Activated naive CD4-positive, alpha-beta T cell treated with anti-CD3 and anti-CD28 coated beads, Interleukin-2, amount 50 U/mL, for 24 hours (primary cell): ENCODE measurements at regions not wholly inside any gene's neighbourhood (a gene's known extent, or its start where the extent isn't known, plus 50 kb on each side); places are given as distances from the start of the nearest gene placed in this dataset.

ENCODE experiments used
- H3K27ac Mint-ChIP-seq: one replicate; pipeline ENCODE4 v1.8.0; 2021; ENCODE audit warnings: mild to moderate bottlenecking, mixed read lengths
- H3K27me3 Mint-ChIP-seq: one replicate; pipeline ENCODE4 v1.8.0; 2021; ENCODE audit warnings: mixed read lengths
- H3K36me3 Mint-ChIP-seq: one replicate; pipeline ENCODE4 v1.8.0; 2021; ENCODE audit warnings: mixed read lengths
- H3K4me1 Mint-ChIP-seq: one replicate; pipeline ENCODE4 v1.8.0; 2021; ENCODE audit warnings: mixed read lengths
- H3K4me3 Mint-ChIP-seq: one replicate; pipeline ENCODE4 v1.8.0; 2021; ENCODE audit warnings: mild to moderate bottlenecking, mixed read lengths
- H3K9me3 Mint-ChIP-seq: one replicate; pipeline ENCODE4 v1.8.0; 2021; ENCODE audit warnings: mixed read lengths

DNA sequence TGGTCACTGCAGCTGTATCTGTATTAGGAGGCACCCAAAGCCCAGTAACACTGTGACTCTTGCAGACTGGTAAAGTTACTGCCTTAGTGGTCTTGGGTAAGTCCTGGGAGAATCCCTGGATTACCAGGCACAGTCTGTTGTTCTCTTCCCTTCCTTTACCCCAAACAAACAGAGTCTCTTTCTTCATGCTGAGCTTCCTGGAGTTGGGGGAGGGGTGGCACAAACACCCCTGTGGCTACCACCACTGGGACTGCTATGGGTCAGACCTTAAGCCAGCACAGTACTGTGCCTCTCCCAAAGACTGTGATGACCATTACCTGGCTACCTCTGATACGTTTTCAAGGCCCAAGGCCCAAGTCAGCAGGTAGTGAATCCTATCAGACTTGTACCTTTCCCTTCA, 59.9 kb upstream of the FAM3C start:
- Mint-ChIP-seq H3K4me3 (no peak overlapping the region), H3K9me3 (no peaks in the 10 kb centered on the region), H3K27me3 (peaks cover 2% of the 10 kb centered on the region), H3K27ac (no peak overlapping the region), H3K4me1 (no peaks in the 10 kb centered on the region), H3K36me3 (peaks cover 3% of the 10 kb centered on the region)

DNA sequence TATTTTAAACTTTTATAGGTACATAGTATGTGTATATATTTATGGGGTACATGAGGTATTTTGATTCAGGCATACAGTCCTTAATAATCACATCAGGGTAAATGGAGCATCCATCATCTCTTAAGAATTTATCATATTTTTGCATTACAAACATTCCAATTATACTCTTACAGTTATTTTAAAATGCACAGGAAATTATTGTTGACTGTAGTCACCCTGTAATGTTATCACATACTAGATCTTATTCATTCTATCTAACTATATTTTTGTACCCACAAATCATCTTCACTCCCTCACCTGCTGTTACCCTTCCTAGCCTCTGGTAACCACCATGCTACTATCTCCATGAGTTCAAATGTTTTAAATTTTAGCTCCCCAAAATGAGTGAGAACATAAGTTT, 56.3 kb upstream of the FAM3C start:
- Mint-ChIP-seq H3K27ac (no peak overlapping the region), H3K4me1 (no peaks in the 10 kb centered on the region), H3K9me3 (no peaks in the 10 kb centered on the region), H3K4me3 (no peak overlapping the region), H3K36me3 (peaks cover 1% of the 10 kb centered on the region), H3K27me3 (no peaks in the 10 kb centered on the region)

DNA sequence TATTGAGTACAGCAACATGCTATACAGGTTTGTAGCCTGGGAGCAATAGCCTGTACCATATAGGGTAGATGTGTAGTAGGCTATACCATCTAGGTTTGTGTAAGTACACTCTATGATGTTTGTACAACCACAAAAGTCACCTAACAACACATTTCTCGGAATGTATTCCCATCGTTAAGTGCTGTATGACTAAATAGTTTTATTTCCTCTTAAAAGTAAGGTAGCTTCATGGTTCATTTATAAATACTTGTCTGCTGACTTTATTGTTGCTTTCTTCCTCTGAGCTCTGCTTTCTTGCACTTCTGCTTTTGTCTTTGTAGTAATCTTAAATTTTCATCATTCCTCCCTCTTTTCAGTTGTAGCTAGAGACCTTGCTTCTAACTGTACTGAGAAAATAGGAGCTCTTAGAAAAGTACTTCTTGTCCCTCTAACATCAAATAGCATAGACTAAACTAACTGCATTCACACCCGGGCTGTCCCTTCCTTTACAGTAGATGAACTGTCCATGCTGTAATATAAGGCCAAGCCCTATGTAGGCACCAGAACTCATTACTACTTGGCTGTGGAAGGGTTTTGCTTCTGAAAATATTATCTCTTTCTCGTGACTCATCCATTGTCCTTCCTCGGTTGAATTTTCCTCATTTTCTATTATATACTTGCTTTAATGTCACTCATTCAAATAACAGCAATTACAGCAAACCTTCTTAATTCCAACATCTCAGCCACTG, 55.4 kb upstream of the FAM3C start:
- Mint-ChIP-seq H3K4me3 (no peak overlapping the region), H3K36me3 (peaks cover 1% of the 10 kb centered on the region), H3K27me3 (no peaks in the 10 kb centered on the region), H3K4me1 (no peaks in the 10 kb centered on the region), H3K9me3 (no peaks in the 10 kb centered on the region), H3K27ac (no peak overlapping the region)

DNA sequence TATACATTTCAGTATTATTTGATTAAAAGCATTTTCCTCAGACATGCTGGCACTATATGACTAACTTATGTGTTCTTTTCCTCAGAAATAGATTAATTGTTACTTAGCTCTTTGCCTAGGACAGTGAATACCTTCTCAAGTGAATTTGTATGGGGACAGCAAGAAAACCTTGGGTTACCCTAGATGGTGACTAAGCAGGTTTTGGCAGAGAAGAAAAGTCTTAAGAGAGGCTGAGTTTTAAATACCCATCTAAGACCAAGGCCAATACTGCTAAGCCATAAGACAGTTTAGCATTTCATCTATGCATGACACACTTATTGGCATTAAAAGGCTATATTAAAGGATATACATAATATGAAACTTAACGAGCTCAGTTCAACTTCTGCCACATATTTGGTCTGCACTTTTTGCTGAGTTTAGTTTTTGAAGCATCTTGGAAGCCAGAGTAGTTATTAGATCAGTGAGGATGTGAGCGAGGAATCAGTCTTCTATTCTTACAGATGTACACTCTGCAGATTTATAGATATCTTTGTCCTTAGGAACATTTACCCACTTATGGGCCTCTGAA, 54.6 kb upstream of the FAM3C start:
- Mint-ChIP-seq H3K36me3 (peaks cover 1% of the 10 kb centered on the region), H3K4me1 (no peaks in the 10 kb centered on the region), H3K9me3 (no peaks in the 10 kb centered on the region), H3K27me3 (no peaks in the 10 kb centered on the region), H3K4me3 (no peak overlapping the region), H3K27ac (no peak overlapping the region)

DNA sequence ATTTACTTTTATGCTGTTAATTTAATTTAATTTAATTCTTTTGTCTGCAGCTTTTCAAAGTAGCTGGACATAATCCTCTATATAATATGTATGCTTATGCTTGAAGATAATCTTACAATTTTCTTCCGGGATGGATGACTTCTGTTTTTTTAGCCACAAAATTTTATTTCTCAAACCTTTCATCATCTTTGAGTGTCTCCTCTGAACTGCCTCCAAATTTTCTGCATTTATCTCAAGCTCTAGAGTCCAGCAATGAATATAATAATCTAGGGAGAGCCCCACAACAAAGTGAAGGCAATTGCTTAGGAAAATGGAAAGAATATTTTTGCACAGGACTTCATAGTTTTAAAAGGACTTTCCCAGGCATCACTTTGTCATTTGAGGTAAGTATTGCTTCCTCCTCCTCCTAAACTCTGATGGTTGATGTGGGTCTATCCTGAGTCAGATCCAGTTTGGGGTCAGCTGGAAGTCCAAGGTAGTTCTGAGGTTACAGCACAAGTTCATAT, 53.7 kb upstream of the FAM3C start:
- Mint-ChIP-seq H3K4me3 (no peak overlapping the region), H3K27ac (no peak overlapping the region), H3K36me3 (peaks cover 1% of the 10 kb centered on the region), H3K9me3 (no peaks in the 10 kb centered on the region), H3K27me3 (no peaks in the 10 kb centered on the region), H3K4me1 (no peaks in the 10 kb centered on the region)

DNA sequence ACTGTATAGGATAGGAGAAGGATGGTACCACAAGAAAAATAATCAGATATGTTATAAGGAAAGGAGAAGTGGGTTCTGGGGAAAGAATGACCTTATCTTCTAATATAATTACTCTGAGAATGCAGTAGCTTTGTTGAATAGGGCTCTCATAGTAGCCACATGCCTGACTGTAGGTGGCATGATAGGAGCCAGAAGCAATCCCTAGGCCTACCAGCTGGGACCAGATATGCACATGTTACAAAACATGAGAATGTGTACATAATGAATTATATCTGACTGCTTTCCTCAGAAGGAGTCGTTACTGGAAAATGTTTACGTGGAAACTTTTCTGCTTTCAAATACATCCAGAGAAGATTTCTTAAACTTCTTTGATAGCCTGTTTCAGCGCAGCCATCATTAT, 53.2 kb upstream of the FAM3C start:
- Mint-ChIP-seq H3K4me3 (no peak overlapping the region), H3K9me3 (no peaks in the 10 kb centered on the region), H3K4me1 (no peaks in the 10 kb centered on the region), H3K36me3 (peaks cover 1% of the 10 kb centered on the region), H3K27me3 (no peaks in the 10 kb centered on the region), H3K27ac (no peak overlapping the region)

DNA sequence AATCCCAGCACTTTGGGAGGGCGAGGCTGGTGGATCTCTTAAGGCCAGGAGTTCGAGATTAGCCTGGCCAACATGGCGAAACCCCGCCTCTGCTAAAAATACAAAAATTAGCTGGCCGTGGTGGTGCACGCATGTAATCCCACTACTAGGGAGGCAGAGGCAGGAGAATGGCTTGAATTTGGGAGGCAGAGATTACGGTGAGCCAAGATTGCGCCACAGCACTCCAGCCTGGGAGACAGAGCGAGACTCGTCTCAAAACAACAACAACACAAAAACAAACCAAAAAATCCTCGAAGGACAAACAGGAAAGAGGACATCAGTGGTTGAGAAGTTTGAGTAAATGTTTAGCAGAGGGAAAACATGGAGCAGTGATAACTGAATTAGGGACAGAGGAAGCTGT, 52.3 kb upstream of the FAM3C start:
- no peak overlapping the region for H3K4me3 Mint-ChIP-seq
- peaks cover under 1% of the 10 kb centered on the region for H3K36me3 Mint-ChIP-seq
- no peak overlapping the region for H3K27ac Mint-ChIP-seq
- H3K27me3 Mint-ChIP-seq, result no peaks in the 10 kb centered on the region
- no peaks in the 10 kb centered on the region for H3K4me1 Mint-ChIP-seq
- no peaks in the 10 kb centered on the region for H3K9me3 Mint-ChIP-seq

DNA sequence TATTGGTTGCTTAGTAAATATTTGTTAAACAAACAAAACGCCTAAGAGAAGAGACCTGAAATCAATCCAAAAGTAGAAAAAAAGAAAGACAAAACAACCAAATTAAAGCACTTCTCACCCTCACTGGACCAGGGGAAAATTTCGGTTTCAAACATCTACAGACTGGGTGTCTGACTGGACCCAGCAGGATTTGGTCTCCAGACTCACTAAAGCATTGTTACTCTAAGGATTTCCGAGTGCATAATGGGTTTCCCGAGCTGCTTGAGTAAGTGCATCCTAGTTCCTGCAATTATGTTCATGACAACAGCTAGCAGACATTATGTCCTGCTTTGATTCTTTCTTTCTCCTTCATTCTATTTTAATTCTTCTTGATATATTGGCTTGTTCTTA, 51.8 kb upstream of the FAM3C start:
- Mint-ChIP-seq H3K4me3 (no peak overlapping the region), H3K4me1 (no peaks in the 10 kb centered on the region), H3K36me3 (no peaks in the 10 kb centered on the region), H3K27me3 (no peaks in the 10 kb centered on the region), H3K9me3 (no peaks in the 10 kb centered on the region), H3K27ac (no peak overlapping the region)

DNA sequence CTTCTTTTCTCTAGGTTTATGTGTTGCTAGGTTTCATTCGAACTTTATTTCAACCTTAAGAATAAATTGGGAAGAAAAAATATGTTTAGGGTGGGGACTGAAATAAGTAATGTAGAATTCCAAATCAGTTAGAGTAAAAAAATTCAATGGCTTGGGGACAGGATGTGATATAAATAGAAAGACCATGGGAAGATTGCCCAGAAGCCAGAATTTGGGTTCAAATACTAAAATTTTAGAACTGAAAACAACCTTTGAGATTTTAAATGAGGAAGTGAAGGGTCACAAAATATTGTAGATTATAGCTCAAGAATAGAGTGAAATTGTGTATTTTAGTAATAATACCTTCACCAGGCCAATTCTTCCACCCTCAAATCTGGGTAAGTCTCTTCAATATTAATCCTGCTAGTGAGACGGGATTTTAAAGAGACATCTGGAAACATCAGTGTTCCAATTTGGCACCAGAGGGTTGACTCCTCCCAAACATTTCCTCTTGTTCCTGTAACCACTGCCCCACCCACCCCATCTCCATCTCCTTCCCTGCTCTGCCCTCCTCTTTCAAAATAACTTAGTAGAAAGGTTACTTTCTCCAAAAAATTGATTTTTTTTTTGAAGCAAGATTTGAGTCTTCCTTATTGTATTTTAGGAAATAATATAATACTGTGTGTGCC, 51.3 kb upstream of the FAM3C start:
- Mint-ChIP-seq H3K4me3 (no peak overlapping the region), H3K4me1 (peaks cover 4% of the 10 kb centered on the region), H3K27ac (no peak overlapping the region), H3K36me3 (no peaks in the 10 kb centered on the region), H3K27me3 (no peaks in the 10 kb centered on the region), H3K9me3 (no peaks in the 10 kb centered on the region)

DNA sequence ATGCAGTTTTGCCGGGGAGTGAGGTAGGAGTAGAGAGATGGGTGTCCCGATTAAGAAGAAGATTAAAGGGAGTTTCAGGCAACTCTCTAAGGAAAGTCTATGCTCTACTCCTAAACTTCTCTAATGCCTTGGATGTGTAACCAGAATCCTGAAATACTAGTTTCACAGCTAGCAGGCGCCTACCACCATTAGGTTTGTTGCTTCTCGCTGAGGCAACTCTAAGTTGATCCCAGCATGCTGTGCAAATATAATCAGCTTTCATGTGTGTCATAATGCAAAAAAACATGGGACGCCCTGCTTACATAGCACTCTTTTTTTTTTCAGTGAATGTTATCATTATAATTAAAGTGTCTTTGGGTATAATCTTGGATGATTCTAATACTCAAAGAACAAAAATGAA, 50.4 kb upstream of the FAM3C start:
- peaks cover under 1% of the 10 kb centered on the region for H3K9me3 Mint-ChIP-seq
- no peaks in the 10 kb centered on the region for H3K27me3 Mint-ChIP-seq
- H3K36me3 Mint-ChIP-seq, result no peaks in the 10 kb centered on the region
- no peak overlapping the region for H3K27ac Mint-ChIP-seq
- H3K4me1 Mint-ChIP-seq, result peaks cover 11% of the 10 kb centered on the region
- no peak overlapping the region for H3K4me3 Mint-ChIP-seq
